CD4-positive, alpha-beta memory T cell (primary cell): ENCODE measurements at regions not wholly inside any gene's neighbourhood (a gene's known extent, or its start where the extent isn't known, plus 50 kb on each side); places are given as distances from the start of the nearest gene placed in this dataset.

Source experiments
- CTCF ChIA-PET: fragments of 350-600 bp; sonication (Branson Sonifier 250); formaldehyde crosslinking; loops from one replicate; lab custom pipeline; 2021; ENCODE audit warnings: inconsistent platforms; ENCODE audit not compliant: partially characterized antibody; lab: Charles Lee
- POLR2A ChIA-PET: fragments of 350-600 bp; sonication (Branson Sonifier 250); formaldehyde crosslinking; loops from one replicate; lab custom pipeline; 2021; ENCODE audit not compliant: partially characterized antibody; lab: Charles Lee
- DNase-seq, 5 donors: peaks; one replicate each; pipeline versions ENCODE4 v3.0.0 to v3.0.0-alpha.2; 2020 to 2022; ENCODE audit warnings: mixed read lengths in 1 of 5
- H3K27ac ChIP-seq: one replicate; pipeline ENCODE4 v1.7.0; 2013; ENCODE audit warnings: low read depth, low read length
- H3K27me3 ChIP-seq: 2 replicates; pipeline ENCODE4 v1.7.0; 2013; ENCODE audit warnings: mild to moderate bottlenecking, low read length, moderate library complexity; ENCODE audit not compliant: insufficient read depth
- H3K36me3 ChIP-seq: 2 replicates; pipeline ENCODE4 v1.7.0; 2013; ENCODE audit warnings: mild to moderate bottlenecking, low read length, moderate library complexity; ENCODE audit not compliant: insufficient read depth
- H3K4me1 ChIP-seq: 2 replicates; pipeline ENCODE4 v1.7.0; 2013; ENCODE audit warnings: mild to moderate bottlenecking, low read length, moderate library complexity; ENCODE audit not compliant: insufficient read depth
- H3K4me3 ChIP-seq, 2 donors: one replicate each; pipeline ENCODE4 v1.7.0; 2013; ENCODE audit warnings: low read length in 2 of 2, mild to moderate bottlenecking in 1 of 2
- H3K9me3 ChIP-seq, 2 donors: one replicate each; pipeline ENCODE4 v1.7.0; 2013; ENCODE audit warnings: low read length in 2 of 2, control low read depth in 1 of 2; ENCODE audit not compliant: control insufficient read depth in 1 of 2
- H3K27ac Mint-ChIP-seq, 7 donors: one replicate each; pipeline ENCODE4 v1.8.0; 2020 to 2021; ENCODE audit warnings: mixed read lengths in 7 of 7, mild to moderate bottlenecking in 6 of 7, inconsistent platforms in 3 of 7, moderate library complexity in 3 of 7
- H3K27me3 Mint-ChIP-seq, 2 donors: one replicate each; pipeline ENCODE4 v1.8.0; 2020 to 2021; ENCODE audit warnings: mixed read lengths in 2 of 2
- H3K36me3 Mint-ChIP-seq, 2 donors: one replicate each; pipeline ENCODE4 v1.8.0; 2020 to 2021; ENCODE audit warnings: mixed read lengths in 2 of 2, inconsistent platforms in 1 of 2, mild to moderate bottlenecking in 1 of 2
- H3K4me1 Mint-ChIP-seq, 4 donors: one replicate each; pipeline ENCODE4 v1.8.0; 2020 to 2021; ENCODE audit warnings: mixed read lengths in 4 of 4, mild to moderate bottlenecking in 1 of 4
- H3K4me3 Mint-ChIP-seq, 8 donors: one replicate each; pipeline ENCODE4 v1.8.0; 2020 to 2021; ENCODE audit warnings: mixed read lengths in 8 of 8, mild to moderate bottlenecking in 7 of 8, moderate library complexity in 6 of 8, inconsistent platforms in 3 of 8
- H3K9me3 Mint-ChIP-seq, 8 donors: one replicate each; pipeline ENCODE4 v1.8.0; 2020 to 2021; ENCODE audit warnings: mixed read lengths in 8 of 8, mild to moderate bottlenecking in 5 of 8, inconsistent platforms in 3 of 8, moderate library complexity in 1 of 8
- intact Hi-C: fragments of 100-400 bp; cut with micrococcal nuclease; formaldehyde crosslinking; loops from one replicate; pipeline ENCODE4 v1.15.1; 2023

DNA sequence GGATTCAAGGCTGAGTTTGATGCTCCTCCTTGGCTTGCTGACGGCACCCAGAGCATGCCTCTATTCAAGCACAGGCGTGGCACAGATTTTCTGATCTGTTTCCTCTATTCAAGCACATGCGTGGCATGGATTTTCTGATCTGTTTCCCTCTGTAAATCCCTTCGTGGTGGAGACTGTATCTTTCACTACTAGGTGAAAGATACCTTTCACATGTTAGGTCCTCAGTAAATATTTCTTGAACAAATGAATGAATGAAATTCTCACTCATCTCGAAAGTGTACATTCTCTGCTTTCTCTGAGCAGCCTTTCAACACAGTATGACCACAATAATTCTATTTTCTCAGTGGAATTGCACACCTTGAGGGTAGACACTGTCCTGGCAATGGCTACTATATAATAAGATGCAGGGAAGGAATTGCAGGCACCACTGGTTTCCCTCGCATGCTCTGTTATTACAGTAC is 72.6 kb upstream of the F13A1 start:
- intact Hi-C loops, result no loop called here
- peaks cover 3 to 14% of the 10 kb centered on the region in 2 donors for H3K27me3 Mint-ChIP-seq
- no peaks in the 10 kb centered on the region for H3K36me3 Mint-ChIP-seq
- Histone ChIP-seq H3K36me3 (no peaks in the 10 kb centered on the region), H3K4me1 (no peaks in the 10 kb centered on the region), H3K4me3 (no peak overlapping the region), H3K9me3 (no peaks in the 10 kb centered on the region), H3K27me3 (no peaks in the 10 kb centered on the region), H3K27ac (no peak overlapping the region)
- H3K27ac Mint-ChIP-seq, result no peak overlapping the region
- ChIA-PET POLR2A (no interaction called here), CTCF (no interaction called here)
- peaks cover 0 to 2% (median 0%) of the 10 kb centered on the region in 8 donors for H3K9me3 Mint-ChIP-seq
- no peak overlapping the region for H3K4me3 Mint-ChIP-seq
- no peak for DNase-seq
- H3K4me1 Mint-ChIP-seq, result no peaks in the 10 kb centered on the region

DNA sequence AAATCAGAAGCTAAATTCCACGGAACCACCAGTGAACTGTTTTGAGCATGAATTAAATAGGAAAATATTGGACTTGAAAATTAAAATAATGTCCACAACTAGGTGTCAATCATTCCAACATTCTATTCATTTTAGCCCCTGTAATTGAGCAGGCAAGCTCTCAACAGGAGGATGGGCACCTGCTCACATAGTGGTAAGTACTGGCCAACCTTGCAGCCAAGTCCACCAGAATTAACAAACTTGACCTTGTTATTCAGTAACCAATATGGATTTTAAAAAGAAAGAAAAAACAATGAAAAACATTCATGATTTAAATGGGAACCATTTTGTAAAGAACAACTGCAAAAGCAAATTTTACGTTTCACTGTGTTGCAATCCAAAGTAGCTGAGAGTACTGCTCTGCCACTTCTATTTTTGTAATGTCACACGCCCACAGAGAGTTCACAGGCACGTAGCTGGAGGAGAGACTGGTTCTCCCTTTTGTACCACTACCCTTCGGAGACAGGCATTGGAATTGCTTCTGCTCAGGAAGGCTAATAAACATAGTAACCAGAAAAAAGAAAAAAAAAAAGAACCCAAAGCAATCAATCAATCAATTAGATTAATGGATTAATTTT is 75.2 kb upstream of the F13A1 start:
- ChIA-PET POLR2A (no interaction called here), CTCF (no interaction called here)
- peaks cover 0 to 3% (median 0%) of the 10 kb centered on the region in 8 donors for H3K9me3 Mint-ChIP-seq
- H3K9me3 ChIP-seq, result no peaks in the 10 kb centered on the region
- no peak for DNase-seq
- H3K27me3 ChIP-seq, result no peaks in the 10 kb centered on the region
- H3K4me3 ChIP-seq, result no peak overlapping the region
- H3K36me3 Mint-ChIP-seq, result no peaks in the 10 kb centered on the region
- intact Hi-C loops, result no loop called here
- no peaks in the 10 kb centered on the region for H3K4me1 ChIP-seq
- peaks cover 2 to 11% of the 10 kb centered on the region in 2 donors for H3K27me3 Mint-ChIP-seq
- H3K36me3 ChIP-seq, result no peaks in the 10 kb centered on the region
- no peaks in the 10 kb centered on the region for H3K4me1 Mint-ChIP-seq
- no peak overlapping the region for H3K27ac Mint-ChIP-seq
- no peak overlapping the region for H3K4me3 Mint-ChIP-seq
- H3K27ac ChIP-seq, result no peak overlapping the region

DNA sequence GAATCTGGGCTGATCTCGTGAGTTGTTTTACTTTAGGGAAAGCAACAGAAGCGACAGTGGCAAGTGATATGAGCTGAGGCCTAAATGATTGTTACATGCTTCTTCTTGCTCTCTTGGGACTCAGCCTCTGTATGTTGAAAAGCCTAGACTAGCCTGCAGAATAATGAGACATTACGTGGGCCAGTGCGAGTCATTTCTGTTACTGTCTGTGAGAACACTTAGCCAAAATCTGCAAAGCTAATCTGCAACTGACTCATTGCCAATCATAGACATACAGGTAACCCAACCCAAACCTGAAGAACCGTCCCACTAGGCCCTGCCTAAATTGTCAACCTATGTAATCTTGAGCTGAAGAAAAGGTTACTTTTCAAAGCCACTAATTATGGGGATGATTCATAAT is 77.4 kb upstream of the F13A1 start:
- POLR2A ChIA-PET, result no interaction called here
- no peaks in the 10 kb centered on the region for H3K9me3 ChIP-seq
- no peak overlapping the region for H3K4me3 ChIP-seq
- Mint-ChIP-seq H3K9me3 (peaks cover 0 to 3% (median 0%) of the 10 kb centered on the region in 8 donors), H3K27ac (no peak overlapping the region), H3K4me1 (no peaks in the 10 kb centered on the region), H3K36me3 (no peaks in the 10 kb centered on the region), H3K27me3 (peaks cover 2 to 11% of the 10 kb centered on the region in 2 donors), H3K4me3 (no peak overlapping the region)
- H3K27me3 ChIP-seq, result no peaks in the 10 kb centered on the region
- no peaks in the 10 kb centered on the region for H3K4me1 ChIP-seq
- no peaks in the 10 kb centered on the region for H3K36me3 ChIP-seq
- CTCF ChIA-PET, result no interaction called here
- DNase-seq, result no peak
- intact Hi-C loops, result no loop called here
- no peak overlapping the region for H3K27ac ChIP-seq

DNA sequence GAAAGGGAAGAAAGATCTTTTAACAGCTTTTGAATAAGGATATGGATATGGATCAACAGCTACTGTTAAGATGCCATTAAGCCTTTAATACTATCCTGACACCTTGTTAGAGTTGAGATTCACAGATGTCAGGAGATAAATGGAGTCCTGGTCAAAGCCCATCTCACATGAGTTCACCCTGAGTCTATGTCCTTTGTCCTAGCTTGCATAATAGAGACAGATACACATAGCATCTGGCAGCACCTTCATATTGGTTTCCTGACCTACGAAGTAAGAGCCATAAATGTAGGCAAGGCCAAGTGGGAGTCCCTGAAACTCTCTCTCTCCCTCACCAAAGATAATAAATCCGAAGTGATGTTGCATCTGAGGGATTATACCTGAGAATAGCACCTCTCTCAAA is 79.1 kb upstream of the F13A1 start:
- peaks cover 0 to 3% (median 0%) of the 10 kb centered on the region in 8 donors for H3K9me3 Mint-ChIP-seq

DNA sequence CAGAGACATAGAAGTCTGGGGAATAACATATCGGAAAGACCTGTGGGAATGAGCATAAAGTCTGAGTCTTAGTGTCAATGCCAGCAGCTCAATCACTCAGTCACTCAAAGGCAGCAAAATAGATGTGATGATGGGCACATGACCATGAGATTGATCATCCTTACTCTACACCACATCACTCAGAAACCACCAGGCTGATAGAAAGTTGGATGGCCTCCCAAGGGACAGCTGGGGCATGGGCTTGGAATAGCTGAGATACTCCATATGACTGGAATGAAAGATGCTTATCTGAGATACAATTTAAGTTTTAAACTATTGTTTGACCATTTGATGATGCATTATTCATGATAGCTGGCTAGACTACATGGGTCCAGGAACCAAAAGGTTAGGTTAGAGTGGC is 80.9 kb upstream of the F13A1 start:
- no peaks in the 10 kb centered on the region for H3K36me3 ChIP-seq
- DNase-seq, result no peak
- ChIA-PET POLR2A (no interaction called here), CTCF (no interaction called here)
- no peaks in the 10 kb centered on the region for H3K36me3 Mint-ChIP-seq
- no peak overlapping the region for H3K4me3 ChIP-seq
- no peak overlapping the region for H3K27ac Mint-ChIP-seq
- intact Hi-C loops, result no loop called here
- H3K4me3 Mint-ChIP-seq, result no peak overlapping the region
- no peaks in the 10 kb centered on the region for H3K9me3 ChIP-seq
- H3K27ac ChIP-seq, result no peak overlapping the region
- H3K4me1 ChIP-seq, result no peaks in the 10 kb centered on the region
- no peaks in the 10 kb centered on the region for H3K27me3 ChIP-seq
- peaks cover 2 to 5% of the 10 kb centered on the region in 2 donors for H3K27me3 Mint-ChIP-seq
- H3K4me1 Mint-ChIP-seq, result no peaks in the 10 kb centered on the region
- peaks cover 0 to 3% (median 0%) of the 10 kb centered on the region in 8 donors for H3K9me3 Mint-ChIP-seq

More for the DNA sequence above, 79.1 kb upstream of the F13A1 start:
- Mint-ChIP-seq H3K4me1 (no peaks in the 10 kb centered on the region), H3K36me3 (no peaks in the 10 kb centered on the region), H3K4me3 (no peak overlapping the region), H3K27ac (no peak overlapping the region), H3K27me3 (peaks cover 2 to 5% of the 10 kb centered on the region in 2 donors)
- CTCF ChIA-PET, result no interaction called here
- intact Hi-C loops, result no loop called here
- DNase-seq, result no peak
- Histone ChIP-seq H3K4me3 (no peak overlapping the region), H3K9me3 (no peaks in the 10 kb centered on the region), H3K4me1 (no peaks in the 10 kb centered on the region), H3K36me3 (no peaks in the 10 kb centered on the region), H3K27me3 (no peaks in the 10 kb centered on the region), H3K27ac (no peak overlapping the region)
- POLR2A ChIA-PET, result no interaction called here

DNA sequence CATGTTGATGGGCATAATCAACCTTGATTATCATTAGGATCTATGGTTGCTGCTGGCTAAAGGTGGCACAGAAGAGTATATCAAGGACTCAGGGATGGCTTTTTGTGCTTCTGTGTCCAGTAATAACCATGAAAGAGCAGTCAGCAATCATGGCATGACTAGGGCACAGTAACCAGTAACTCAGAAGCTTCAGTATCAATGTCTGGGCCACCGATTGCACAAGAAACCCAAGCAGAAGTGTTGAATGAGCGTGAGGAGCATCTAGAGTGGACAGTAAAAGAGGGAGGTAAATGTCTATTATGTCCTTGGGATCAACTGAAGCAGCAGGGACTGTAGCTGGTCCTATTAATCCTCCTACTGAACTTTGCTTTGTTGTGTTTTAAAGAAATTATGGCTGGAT is 81.5 kb upstream of the F13A1 start:
- Histone ChIP-seq H3K4me1 (no peaks in the 10 kb centered on the region), H3K27me3 (no peaks in the 10 kb centered on the region), H3K9me3 (no peaks in the 10 kb centered on the region), H3K27ac (no peak overlapping the region), H3K4me3 (no peak overlapping the region), H3K36me3 (no peaks in the 10 kb centered on the region)
- H3K9me3 Mint-ChIP-seq, result peaks cover 0 to 3% (median 0%) of the 10 kb centered on the region in 8 donors
- no peak overlapping the region for H3K4me3 Mint-ChIP-seq
- DNase-seq, result no peak
- peaks cover 2% of the 10 kb centered on the region in 2 donors for H3K27me3 Mint-ChIP-seq
- CTCF ChIA-PET, result no interaction called here
- POLR2A ChIA-PET, result no interaction called here
- H3K36me3 Mint-ChIP-seq, result no peaks in the 10 kb centered on the region
- intact Hi-C loops, result no loop called here
- no peaks in the 10 kb centered on the region for H3K4me1 Mint-ChIP-seq
- H3K27ac Mint-ChIP-seq, result no peak overlapping the region

DNA sequence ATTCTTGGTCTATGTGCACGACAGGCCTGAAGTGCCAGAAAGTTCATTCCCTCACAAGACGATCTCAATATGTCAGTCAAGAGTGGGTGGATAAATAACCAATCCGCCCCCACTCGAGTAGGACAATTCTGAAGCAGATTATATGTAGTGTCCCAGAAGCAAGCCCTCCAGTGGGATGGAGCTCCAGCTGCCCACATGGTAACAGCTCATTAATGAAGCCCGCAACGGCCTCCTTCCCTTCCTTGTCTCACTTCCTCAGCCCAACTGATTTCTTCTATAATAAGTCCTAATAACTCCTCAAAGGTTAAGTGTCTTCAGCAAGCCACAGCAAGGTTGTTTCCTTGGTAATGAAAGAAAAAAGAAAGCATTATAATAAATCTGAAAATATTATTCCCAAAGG is 82.1 kb upstream of the F13A1 start:
- intact Hi-C loops, result no loop called here
- H3K36me3 Mint-ChIP-seq, result no peaks in the 10 kb centered on the region
- POLR2A ChIA-PET, result no interaction called here
- H3K4me3 Mint-ChIP-seq, result no peak overlapping the region
- CTCF ChIA-PET, result no interaction called here
- no peak overlapping the region for H3K27ac Mint-ChIP-seq
- H3K27me3 Mint-ChIP-seq, result peaks cover 0 to 2% of the 10 kb centered on the region in 2 donors
- Histone ChIP-seq H3K9me3 (no peaks in the 10 kb centered on the region), H3K27me3 (no peaks in the 10 kb centered on the region), H3K4me3 (no peak overlapping the region), H3K27ac (no peak overlapping the region), H3K4me1 (no peaks in the 10 kb centered on the region), H3K36me3 (no peaks in the 10 kb centered on the region)
- no peaks in the 10 kb centered on the region for H3K4me1 Mint-ChIP-seq
- H3K9me3 Mint-ChIP-seq, result peaks cover 0 to 3% (median 0%) of the 10 kb centered on the region in 8 donors
- DNase-seq, result no peak
